ENCODE measurements at regions not wholly inside any gene's neighbourhood (a gene's known extent, or its start where the extent isn't known, plus 50 kb on each side); places are given as distances from the start of the nearest gene placed in this dataset.

DNA sequence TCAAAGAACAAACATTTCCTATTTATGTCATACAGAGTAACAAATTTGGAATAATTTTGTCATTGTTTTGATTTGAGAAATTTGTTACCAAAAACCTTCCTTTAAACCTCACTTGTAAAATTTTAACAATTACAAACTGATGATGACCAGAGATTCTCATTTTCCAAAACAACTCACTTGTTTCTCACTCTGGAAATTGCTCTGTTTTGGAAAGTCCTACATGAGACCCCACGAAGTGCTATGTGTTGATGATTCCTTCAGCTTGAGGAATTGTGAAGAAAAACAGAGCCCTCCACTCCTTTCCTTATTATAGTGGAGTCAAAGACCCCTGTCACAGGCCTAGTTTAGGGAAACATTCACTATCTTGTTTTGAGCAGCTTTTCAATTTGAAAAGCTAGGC is 157.6 kb upstream of the RASGRP1 start:
- TF ChIP-seq, protein P1, sequence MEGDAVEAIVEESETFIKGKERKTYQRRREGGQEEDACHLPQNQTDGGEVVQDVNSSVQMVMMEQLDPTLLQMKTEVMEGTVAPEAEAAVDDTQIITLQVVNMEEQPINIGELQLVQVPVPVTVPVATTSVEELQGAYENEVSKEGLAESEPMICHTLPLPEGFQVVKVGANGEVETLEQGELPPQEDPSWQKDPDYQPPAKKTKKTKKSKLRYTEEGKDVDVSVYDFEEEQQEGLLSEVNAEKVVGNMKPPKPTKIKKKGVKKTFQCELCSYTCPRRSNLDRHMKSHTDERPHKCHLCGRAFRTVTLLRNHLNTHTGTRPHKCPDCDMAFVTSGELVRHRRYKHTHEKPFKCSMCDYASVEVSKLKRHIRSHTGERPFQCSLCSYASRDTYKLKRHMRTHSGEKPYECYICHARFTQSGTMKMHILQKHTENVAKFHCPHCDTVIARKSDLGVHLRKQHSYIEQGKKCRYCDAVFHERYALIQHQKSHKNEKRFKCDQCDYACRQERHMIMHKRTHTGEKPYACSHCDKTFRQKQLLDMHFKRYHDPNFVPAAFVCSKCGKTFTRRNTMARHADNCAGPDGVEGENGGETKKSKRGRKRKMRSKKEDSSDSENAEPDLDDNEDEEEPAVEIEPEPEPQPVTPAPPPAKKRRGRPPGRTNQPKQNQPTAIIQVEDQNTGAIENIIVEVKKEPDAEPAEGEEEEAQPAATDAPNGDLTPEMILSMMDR (IDR thresholded peaks at IDR 0.05): no peak
- no peak for TF ChIP-seq TCF7L2 (IDR thresholded peaks at IDR 0.05; ENCODE audit: low read depth, low read length)
- TF ChIP-seq, protein P2, sequence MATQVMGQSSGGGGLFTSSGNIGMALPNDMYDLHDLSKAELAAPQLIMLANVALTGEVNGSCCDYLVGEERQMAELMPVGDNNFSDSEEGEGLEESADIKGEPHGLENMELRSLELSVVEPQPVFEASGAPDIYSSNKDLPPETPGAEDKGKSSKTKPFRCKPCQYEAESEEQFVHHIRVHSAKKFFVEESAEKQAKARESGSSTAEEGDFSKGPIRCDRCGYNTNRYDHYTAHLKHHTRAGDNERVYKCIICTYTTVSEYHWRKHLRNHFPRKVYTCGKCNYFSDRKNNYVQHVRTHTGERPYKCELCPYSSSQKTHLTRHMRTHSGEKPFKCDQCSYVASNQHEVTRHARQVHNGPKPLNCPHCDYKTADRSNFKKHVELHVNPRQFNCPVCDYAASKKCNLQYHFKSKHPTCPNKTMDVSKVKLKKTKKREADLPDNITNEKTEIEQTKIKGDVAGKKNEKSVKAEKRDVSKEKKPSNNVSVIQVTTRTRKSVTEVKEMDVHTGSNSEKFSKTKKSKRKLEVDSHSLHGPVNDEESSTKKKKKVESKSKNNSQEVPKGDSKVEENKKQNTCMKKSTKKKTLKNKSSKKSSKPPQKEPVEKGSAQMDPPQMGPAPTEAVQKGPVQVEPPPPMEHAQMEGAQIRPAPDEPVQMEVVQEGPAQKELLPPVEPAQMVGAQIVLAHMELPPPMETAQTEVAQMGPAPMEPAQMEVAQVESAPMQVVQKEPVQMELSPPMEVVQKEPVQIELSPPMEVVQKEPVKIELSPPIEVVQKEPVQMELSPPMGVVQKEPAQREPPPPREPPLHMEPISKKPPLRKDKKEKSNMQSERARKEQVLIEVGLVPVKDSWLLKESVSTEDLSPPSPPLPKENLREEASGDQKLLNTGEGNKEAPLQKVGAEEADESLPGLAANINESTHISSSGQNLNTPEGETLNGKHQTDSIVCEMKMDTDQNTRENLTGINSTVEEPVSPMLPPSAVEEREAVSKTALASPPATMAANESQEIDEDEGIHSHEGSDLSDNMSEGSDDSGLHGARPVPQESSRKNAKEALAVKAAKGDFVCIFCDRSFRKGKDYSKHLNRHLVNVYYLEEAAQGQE (IDR thresholded peaks at IDR 0.05; ENCODE audit: insufficient read depth in 1 of 2, low read depth in 2 of 2, low read length in 1 of 2): no peak

All from Panc1 (cell line).